Muscle of arm (tissue), 1 donor: ENCODE measurements at regions not wholly inside any gene's neighbourhood (a gene's known extent, or its start where the extent isn't known, plus 50 kb on each side); places are given as distances from the start of the nearest gene placed in this dataset.
"Not testable (repeated sequence)": the region's sequence is repeated elsewhere in the genome, so short reads cannot be mapped to it uniquely, and the experiment has no call there.

Experiments used
- DNase-seq: peaks from one replicate; pipeline ENCODE4 v3.0.0-alpha.2; 2013

GRCh38 chrX:77160301-77160700, 286.9 kb upstream of the FGF16 start:
- no peak for DNase-seq

- no peak for DNase-seq
Observed at GRCh38 chrX:77162777-77163176, 284.4 kb upstream of the FGF16 start.

- no peak for DNase-seq
Observed at GRCh38 chrX:77167993-77168392, 279.2 kb upstream of the FGF16 start.

- peak; percentile 4 for DNase-seq
Observed at GRCh38 chrX:77174680-77175519, 272.3 kb upstream of the FGF16 start.

GRCh38 chrX:77200663-77201062, 246.5 kb upstream of the FGF16 start:
- DNase-seq: no peak

- no peak for DNase-seq
Observed at GRCh38 chrX:77223046-77223445, 224.1 kb upstream of the FGF16 start.

- no peak for DNase-seq
Observed at GRCh38 chrX:77264490-77264889, 182.7 kb upstream of the FGF16 start.

GRCh38 chrX:77275392-77275791, 171.8 kb upstream of the FGF16 start:
- DNase-seq: no peak

GRCh38 chrX:77276742-77277141, 170.4 kb upstream of the FGF16 start:
- no peak for DNase-seq

GRCh38 chrX:77277911-77278310, 169.3 kb upstream of the FGF16 start:
- DNase-seq: no peak

GRCh38 chrX:77279373-77279772, 167.8 kb upstream of the FGF16 start:
- DNase-seq: not testable (repeated sequence)

GRCh38 chrX:77293331-77293995, 153.7 kb upstream of the FGF16 start:
- no peak for DNase-seq

GRCh38 chrX:77298296-77298695, 148.9 kb upstream of the FGF16 start:
- no peak for DNase-seq

- DNase-seq: no peak
Observed at GRCh38 chrX:77298790-77299189, 148.4 kb upstream of the FGF16 start.

GRCh38 chrX:77299549-77299948, 147.6 kb upstream of the FGF16 start:
- no peak for DNase-seq

GRCh38 chrX:77342004-77342403, 105.2 kb upstream of the FGF16 start:
- peak; percentile 36 for DNase-seq

GRCh38 chrX:77346859-77347258, 100.3 kb upstream of the FGF16 start:
- DNase-seq: no peak

GRCh38 chrX:77347572-77347971, 99.6 kb upstream of the FGF16 start:
- DNase-seq: no peak

- no peak for DNase-seq
Observed at GRCh38 chrX:77389891-77390290, 57.3 kb upstream of the FGF16 start.

- DNase-seq: not testable (repeated sequence)
Observed at GRCh38 chrX:77390365-77390764, 56.8 kb upstream of the FGF16 start.

GRCh38 chrX:77396781-77397180, 50.4 kb upstream of the FGF16 start:
- no peak for DNase-seq
